ENCODE measurements at regions not wholly inside any gene's neighbourhood (a gene's known extent, or its start where the extent isn't known, plus 50 kb on each side); places are given as distances from the start of the nearest gene placed in this dataset.

DNA sequence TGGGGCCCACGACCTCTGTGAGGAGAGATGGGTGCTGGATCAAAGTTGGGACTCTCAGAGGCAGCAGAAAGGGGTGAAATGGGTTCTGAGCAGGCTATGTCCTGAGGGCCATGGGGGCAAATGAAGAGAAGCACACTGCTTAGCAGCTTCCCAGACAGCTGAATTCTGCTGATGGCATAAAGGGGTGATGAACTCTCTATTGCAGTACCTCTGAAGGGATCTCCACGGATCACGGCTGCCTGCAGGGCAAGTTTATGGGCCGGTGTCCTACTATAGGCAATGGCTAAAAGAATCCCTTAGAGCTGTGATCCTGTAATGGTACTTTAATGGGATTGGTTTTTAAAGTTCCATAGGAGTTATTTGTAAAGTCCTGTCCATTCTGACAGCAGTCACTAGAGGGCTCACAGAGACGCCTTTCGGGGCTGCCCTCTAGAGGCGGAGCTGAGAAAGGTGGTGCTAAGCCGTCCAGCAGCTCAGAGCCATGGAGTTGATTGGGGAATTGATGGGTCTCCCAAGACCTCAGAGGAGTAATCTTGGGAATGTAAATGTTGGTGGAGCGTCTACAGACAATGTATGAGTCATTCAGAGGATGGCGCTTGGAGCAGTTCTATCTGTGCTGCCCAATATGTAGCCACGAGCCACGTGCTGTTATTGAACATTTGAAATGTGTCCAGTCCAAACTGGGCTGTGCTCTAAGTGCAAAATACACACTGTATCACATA is 287.3 kb downstream of the COG6 start:
- Mint-ChIP-seq H3K27ac (no peak overlapping the region), H3K9me3 (peaks cover 9% of the 10 kb centered on the region), H3K4me1 (peaks cover 13% of the 10 kb centered on the region), H3K36me3 (ENCODE audit: low read depth) (no peaks in the 10 kb centered on the region), H3K27me3 (peaks cover 3% of the 10 kb centered on the region), H3K4me3 (no peak overlapping the region)
- intact Hi-C loops (cut with micrococcal nuclease) = loop anchor here (2.0 to 5.0 kb wide), 7 partner anchors 84 to 835 kb away; no protein-coding TSS in a partner anchor
- DNase-seq = peak; percentile 91

DNA sequence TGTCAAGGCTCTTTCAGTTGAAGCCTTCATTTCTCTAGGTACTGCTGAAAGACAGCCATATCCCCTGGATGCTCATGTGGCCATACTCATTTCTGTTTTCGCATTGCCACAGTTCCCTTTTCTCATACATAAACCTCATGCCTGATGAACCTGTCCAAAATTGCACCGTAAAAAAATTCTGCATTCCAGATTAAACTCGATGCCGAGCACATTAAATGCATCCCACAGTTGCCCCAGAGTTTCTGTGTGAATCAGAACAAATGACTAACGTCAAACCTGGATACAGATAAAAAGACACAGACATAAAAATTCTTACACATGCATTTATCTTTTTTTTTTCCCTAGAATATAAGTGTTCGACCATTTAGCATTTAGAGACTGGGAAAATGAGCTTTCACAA is 288.2 kb downstream of the COG6 start:
- Mint-ChIP-seq H3K27ac (no peak overlapping the region), H3K4me3 (no peak overlapping the region), H3K4me1 (peaks cover 15% of the 10 kb centered on the region), H3K9me3 (peaks cover 9% of the 10 kb centered on the region), H3K36me3 (ENCODE audit: low read depth) (no peaks in the 10 kb centered on the region), H3K27me3 (peaks cover 7% of the 10 kb centered on the region)
- intact Hi-C loops (cut with micrococcal nuclease) = loop anchor here (2.0 to 5.0 kb wide), 7 partner anchors 83 to 834 kb away; no protein-coding TSS in a partner anchor
- no peak for DNase-seq

DNA sequence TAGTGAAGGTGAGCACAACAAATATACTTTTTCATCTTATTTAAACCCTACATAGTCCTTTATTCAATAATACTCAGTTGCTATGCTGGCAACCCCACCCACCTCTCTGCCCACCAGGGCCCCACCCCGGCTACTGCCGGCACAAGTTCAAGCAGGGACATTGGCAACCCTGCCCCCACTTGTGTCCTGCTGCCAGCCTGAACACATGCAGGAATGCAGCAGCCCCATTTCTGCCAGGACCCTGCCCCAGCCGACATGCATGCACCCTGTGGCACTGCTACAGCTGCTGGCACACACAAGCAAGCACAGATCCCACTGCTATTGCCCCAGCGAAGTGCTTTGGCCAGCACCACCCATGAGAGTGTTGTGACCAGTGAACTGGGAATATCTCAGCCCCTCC is 289.8 kb downstream of the COG6 start:
- Mint-ChIP-seq H3K27ac (no peak overlapping the region), H3K36me3 (ENCODE audit: low read depth) (no peaks in the 10 kb centered on the region), H3K4me1 (peaks cover 14% of the 10 kb centered on the region), H3K9me3 (peaks cover 9% of the 10 kb centered on the region), H3K4me3 (no peak overlapping the region), H3K27me3 (peaks cover 5% of the 10 kb centered on the region)
- intact Hi-C loops (cut with micrococcal nuclease) = no loop called here
- no peak for DNase-seq

DNA sequence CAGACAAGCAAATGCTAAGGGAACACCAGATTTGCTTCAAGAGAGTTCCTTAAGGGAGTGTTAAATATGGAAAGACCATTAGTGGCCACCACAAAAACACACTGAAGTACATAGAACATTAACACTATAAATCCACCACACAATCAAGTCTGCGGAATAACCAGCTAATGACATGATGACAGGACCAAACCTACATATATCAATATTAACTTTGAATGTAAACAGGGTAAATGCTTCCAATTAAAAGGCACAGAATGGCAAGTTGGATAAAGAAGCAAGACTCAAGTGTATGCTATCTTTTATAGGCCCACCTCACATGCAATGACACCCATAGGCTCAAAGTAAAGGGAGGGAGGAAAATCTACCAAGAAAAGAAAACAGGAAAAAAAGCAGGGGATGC is 291.3 kb downstream of the COG6 start:
- DNase-seq = no peak
- peaks cover 13% of the 10 kb centered on the region for H3K4me1 Mint-ChIP-seq
- H3K4me3 Mint-ChIP-seq = no peak overlapping the region
- H3K9me3 Mint-ChIP-seq = peaks cover 9% of the 10 kb centered on the region
- peaks cover 5% of the 10 kb centered on the region for H3K27me3 Mint-ChIP-seq
- no peaks in the 10 kb centered on the region for H3K36me3 Mint-ChIP-seq (ENCODE audit: low read depth)
- H3K27ac Mint-ChIP-seq = no peak overlapping the region
- intact Hi-C loops (cut with micrococcal nuclease) = no loop called here

DNA sequence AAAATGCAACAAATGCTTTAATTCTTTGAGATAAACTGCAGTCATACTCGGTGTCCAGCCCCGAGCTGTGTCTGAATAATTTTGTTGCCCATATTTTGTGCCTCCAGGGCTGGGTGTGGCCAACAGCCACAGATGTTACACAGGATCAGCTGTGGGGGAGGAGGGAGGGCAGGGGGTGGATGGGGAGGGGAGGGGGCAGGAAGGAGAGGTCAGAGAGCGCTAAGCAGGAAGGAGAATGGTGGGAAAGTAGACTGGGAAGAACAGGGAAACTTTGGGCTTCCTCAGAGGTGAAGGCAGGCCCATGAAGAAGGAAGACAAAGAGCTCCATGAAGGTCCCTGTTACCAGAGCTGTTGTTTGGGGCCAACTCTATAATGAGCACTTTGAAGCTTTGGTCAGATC is 295.8 kb downstream of the COG6 start:
- peaks cover 1% of the 10 kb centered on the region for H3K36me3 Mint-ChIP-seq (ENCODE audit: low read depth)
- peaks cover 19% of the 10 kb centered on the region for H3K4me1 Mint-ChIP-seq
- H3K27ac Mint-ChIP-seq = no peak overlapping the region
- intact Hi-C loops (cut with micrococcal nuclease) = loop anchor here (10.0 kb wide), 1 partner anchor 434 kb away; no protein-coding TSS in a partner anchor
- peaks cover 3% of the 10 kb centered on the region for H3K9me3 Mint-ChIP-seq
- H3K4me3 Mint-ChIP-seq = no peak overlapping the region
- H3K27me3 Mint-ChIP-seq = peaks cover 5% of the 10 kb centered on the region
- DNase-seq = no peak

DNA sequence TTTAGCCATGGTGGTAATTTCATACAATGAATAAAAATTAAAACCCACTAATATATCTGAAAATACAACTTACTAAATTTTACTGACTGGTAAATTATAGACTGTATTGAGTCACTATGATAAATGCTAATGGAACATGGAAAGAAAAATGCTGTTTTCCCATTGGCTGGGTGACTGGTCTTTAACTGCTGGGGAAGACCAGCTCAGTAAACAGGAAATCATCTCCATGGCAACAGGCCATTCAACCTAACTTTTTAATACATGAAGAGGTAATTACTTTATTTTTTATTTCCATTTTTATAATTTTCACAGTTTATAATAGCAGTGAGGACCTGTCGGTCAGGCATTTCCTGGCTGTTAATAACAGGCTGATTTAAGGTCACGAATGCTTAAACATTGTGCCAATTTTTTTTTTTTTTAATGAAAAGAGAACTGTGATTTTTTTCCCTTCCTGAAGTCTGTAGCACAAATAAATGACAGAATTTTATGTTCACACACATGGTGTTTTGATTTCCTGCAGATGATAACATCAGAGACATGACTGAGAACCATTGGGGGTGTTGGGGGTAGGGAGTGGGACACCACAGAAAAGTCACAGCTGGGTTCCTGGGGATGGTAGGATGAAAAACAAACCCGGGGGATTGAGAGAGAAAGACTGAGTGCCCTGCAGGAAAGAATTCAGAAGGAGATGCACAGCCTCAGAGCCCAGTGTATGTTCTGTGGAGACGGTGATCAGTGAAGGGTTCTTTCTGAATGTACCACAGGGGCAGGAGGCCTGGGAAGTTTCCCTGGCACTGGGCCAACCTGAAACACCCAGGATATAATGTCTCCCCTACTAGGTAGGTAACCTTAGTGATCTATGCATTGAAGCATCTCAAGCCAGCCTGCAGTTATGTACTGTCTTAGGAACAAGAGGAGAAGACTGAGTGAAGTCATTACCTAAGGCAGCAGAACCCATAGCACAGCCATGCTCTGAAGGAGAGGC is 297.1 kb downstream of the COG6 start:
- intact Hi-C loops (cut with micrococcal nuclease) = loop anchor here (10.0 kb wide), 1 partner anchor 432 kb away; no protein-coding TSS in a partner anchor
- peak overlapping the region; percentile 54 for H3K27ac Mint-ChIP-seq

DNA sequence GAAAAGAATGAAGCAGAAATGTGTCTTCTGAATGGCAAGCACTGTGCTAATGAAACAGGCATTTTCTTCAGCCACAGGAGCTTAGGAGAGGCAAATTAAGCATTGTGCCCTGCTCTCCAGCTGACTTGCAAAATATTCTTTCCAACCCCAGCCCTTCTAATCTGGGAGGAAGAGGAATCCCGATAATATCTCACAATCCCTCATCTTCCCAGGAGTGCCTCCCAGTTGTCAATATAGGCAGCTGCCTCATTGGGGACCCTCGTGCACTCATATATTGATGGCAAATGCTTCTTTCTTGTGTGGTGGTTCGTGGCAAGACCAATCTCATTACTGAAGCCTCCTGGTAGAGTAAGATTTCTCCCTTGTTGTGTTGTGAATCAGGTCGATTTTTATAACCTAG is 299.0 kb downstream of the COG6 start:
- intact Hi-C loops (cut with micrococcal nuclease) = loop anchor here (10.0 kb wide), 1 partner anchor 430 kb away; no protein-coding TSS in a partner anchor
- Mint-ChIP-seq H3K4me1 (peaks cover 37% of the 10 kb centered on the region), H3K9me3 (no peaks in the 10 kb centered on the region), H3K27ac (no peak overlapping the region), H3K36me3 (ENCODE audit: low read depth) (peaks cover 1% of the 10 kb centered on the region), H3K4me3 (no peak overlapping the region), H3K27me3 (no peaks in the 10 kb centered on the region)
- DNase-seq = no peak

More for the DNA sequence above, 297.1 kb downstream of the COG6 start:
- H3K9me3 Mint-ChIP-seq = no peaks in the 10 kb centered on the region
- H3K36me3 Mint-ChIP-seq (ENCODE audit: low read depth) = peaks cover 1% of the 10 kb centered on the region
- peaks cover 5% of the 10 kb centered on the region for H3K27me3 Mint-ChIP-seq
- H3K4me1 Mint-ChIP-seq = peaks cover 30% of the 10 kb centered on the region
- no peak for DNase-seq
- no peak overlapping the region for H3K4me3 Mint-ChIP-seq

DNA sequence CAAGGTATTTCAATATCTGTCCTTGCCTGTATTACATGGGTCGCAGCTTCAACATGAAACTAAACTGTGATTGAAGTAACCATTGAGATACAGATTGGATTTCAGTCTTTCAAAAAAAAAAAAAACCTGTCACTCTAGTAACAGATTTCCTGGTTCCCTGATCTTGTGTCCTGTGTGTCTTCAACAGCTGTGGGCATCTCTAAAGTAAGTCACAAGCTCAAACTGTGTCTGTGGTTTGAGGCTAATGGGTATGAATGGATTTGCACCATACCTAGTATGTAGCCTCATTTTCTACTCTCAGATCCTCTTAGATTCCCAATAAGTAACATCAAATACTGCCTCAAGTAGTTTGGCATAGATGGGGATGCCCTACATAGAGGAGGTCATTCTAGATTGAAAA is 300.1 kb downstream of the COG6 start:
- no peak overlapping the region for H3K27ac Mint-ChIP-seq
- H3K36me3 Mint-ChIP-seq (ENCODE audit: low read depth) = peaks cover 1% of the 10 kb centered on the region
- DNase-seq = no peak
- intact Hi-C loops (cut with micrococcal nuclease) = loop anchor here (5.0 to 10.0 kb wide), 3 partner anchors 147 to 429 kb away; no protein-coding TSS in a partner anchor
- H3K4me3 Mint-ChIP-seq = no peak overlapping the region
- H3K9me3 Mint-ChIP-seq = no peaks in the 10 kb centered on the region
- no peaks in the 10 kb centered on the region for H3K27me3 Mint-ChIP-seq
- peaks cover 37% of the 10 kb centered on the region for H3K4me1 Mint-ChIP-seq

DNA sequence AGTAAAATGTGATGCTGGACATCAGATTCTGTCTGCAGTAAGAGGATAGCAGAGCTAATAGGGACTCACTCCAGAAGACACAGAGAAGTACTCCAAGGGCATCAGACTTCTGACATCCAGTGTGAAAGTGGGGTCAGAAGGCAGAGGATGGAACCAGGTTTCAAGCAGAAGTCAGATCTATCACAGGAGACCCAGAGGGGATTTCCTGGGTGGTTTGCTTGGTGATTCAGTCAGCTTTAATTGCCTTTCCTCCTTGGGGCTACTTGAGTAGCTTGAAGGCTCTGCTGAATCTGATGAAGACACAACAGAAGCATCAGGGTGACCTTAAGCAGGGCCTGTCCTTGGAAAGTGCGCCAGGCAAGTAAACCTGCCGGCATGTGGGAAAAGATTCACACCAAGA is 300.6 kb downstream of the COG6 start:
- Mint-ChIP-seq H3K4me1 (peaks cover 37% of the 10 kb centered on the region), H3K4me3 (peak overlapping the region; percentile 55), H3K27ac (peak overlapping the region; percentile 83), H3K9me3 (no peaks in the 10 kb centered on the region), H3K27me3 (no peaks in the 10 kb centered on the region), H3K36me3 (ENCODE audit: low read depth) (peaks cover 1% of the 10 kb centered on the region)
- intact Hi-C loops (cut with micrococcal nuclease) = loop anchor here (2.0 to 10.0 kb wide), 4 partner anchors 71 to 429 kb away; no protein-coding TSS in a partner anchor
- DNase-seq = peak; percentile 81

DNA sequence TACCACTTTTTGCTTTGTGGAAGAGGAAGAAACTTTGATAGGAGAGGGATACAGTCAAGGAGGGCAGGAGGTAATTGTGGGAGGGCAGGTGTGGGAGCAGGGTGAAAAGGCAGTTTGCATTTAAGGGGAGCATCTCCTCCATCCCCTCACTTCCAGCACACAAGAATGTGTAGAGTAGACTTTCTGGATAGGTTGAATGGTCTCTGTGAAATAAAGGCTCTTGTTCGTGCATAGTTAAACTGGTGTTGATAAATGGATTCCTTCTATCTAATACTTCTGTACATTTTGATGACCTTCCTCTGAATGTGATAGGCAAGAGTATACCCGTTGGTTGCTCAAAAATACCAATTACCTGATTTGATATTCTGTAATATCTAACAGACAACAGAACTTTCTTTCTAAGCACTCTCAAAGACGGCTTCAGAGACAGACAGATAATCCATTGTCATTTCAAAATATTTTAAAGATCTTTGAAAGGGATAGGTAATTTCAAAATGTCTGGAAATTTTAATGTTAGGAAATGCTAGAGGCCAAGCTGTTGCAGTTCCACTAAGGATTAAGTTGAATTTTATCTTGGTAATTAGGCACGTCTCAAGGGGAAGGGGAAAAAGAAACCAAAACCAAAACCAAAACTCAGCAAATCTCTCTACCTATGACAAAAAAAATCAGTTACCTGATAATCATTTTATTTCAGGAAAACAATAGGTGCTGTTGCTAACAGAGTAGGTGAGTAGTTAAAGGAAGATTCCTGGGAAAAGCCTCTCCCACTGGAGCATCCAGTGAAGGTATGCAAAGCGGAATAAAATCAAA is 302.6 kb downstream of the COG6 start:
- intact Hi-C loops (cut with micrococcal nuclease) = loop anchor here (2.0 to 10.0 kb wide), 4 partner anchors 69 to 427 kb away; no protein-coding TSS in a partner anchor
- Mint-ChIP-seq H3K27ac (peak overlapping the region; percentile 51), H3K27me3 (no peaks in the 10 kb centered on the region)

DNA sequence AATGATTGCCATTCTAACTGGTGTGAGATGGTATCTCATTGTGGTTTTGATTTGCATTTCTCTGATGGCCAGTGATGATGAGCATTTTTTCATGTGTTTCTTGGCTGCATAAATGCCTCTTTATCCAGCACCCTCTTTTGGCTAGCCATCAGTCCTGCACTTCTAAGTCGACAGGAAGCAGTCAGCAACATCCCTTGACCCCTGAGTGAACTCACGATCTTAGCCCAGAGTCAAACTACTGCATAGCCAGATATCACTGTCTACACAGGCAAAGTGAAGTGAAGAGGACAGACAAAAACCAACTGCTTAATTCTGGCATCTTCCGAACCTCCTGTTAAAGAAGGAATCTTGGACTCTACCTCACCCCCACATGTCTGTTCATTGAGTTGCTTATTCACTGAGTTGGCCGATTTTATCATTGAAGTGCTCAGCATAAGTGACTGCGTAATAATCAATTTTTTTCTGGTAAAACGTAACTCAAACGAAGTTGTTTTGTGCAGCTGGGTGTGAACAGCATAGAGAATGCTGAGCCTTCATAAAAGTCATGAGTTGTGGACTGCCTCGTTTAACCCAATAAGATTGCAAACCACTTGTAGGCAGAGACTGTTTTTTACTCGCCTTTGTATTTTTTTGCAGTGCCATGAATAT is 304.2 kb downstream of the COG6 start:
- Mint-ChIP-seq H3K36me3 (ENCODE audit: low read depth) (peaks cover 1% of the 10 kb centered on the region), H3K4me3 (no peak overlapping the region), H3K27ac (no peak overlapping the region), H3K4me1 (peaks cover 30% of the 10 kb centered on the region), H3K9me3 (no peaks in the 10 kb centered on the region), H3K27me3 (no peaks in the 10 kb centered on the region)
- intact Hi-C loops (cut with micrococcal nuclease) = loop anchor here (5.0 to 10.0 kb wide), 3 partner anchors 143 to 425 kb away; no protein-coding TSS in a partner anchor
- DNase-seq = no peak

More for the DNA sequence above, 302.6 kb downstream of the COG6 start:
- DNase-seq = no peak
- Mint-ChIP-seq H3K4me1 (peaks cover 31% of the 10 kb centered on the region), H3K4me3 (peak overlapping the region; percentile 66), H3K36me3 (ENCODE audit: low read depth) (peaks cover 1% of the 10 kb centered on the region), H3K9me3 (no peaks in the 10 kb centered on the region)

DNA sequence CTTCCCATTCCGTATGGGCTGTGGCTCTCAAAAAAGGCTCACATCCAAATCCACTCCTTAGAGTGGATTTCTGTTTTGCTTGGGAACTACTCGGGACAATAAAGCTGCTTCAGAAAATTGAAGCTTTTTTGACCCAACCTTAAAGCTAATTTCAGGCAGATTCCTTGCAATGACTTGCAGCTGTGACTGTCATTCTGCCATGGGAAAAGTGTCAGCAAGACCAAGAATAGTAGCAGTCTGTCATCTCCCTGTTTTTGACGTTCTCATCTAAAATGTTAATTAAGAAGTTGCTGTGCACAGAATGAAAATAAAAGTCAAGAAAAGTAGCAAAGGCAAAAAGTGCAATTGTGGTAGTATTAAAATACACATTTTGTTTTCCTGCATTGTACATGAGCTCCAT is 304.7 kb downstream of the COG6 start:
- DNase-seq = no peak
- peaks cover 1% of the 10 kb centered on the region for H3K36me3 Mint-ChIP-seq (ENCODE audit: low read depth)
- no peak overlapping the region for H3K27ac Mint-ChIP-seq
- no peaks in the 10 kb centered on the region for H3K9me3 Mint-ChIP-seq
- H3K27me3 Mint-ChIP-seq = no peaks in the 10 kb centered on the region
- no peak overlapping the region for H3K4me3 Mint-ChIP-seq
- H3K4me1 Mint-ChIP-seq = peaks cover 30% of the 10 kb centered on the region
- intact Hi-C loops (cut with micrococcal nuclease) = no loop called here

DNA sequence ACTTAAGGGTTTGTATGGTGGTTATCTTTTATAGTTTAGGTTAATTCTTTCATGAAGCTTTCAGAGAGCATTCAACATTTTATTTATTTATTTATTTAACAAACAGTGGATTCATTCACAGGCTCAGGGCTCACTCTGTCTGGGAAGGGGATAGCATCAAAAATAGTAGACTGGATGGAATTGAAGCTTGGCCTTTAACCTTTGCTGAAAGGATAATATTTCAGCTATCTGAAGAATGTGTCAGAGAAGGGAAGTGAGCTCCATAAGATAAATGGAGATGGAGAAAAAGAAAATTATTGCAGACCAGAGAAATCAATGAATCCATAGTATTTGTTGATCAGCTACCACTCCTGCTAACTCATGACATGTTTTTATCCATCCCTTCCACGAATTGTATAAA is 305.6 kb downstream of the COG6 start:
- H3K27me3 Mint-ChIP-seq = no peaks in the 10 kb centered on the region
- H3K27ac Mint-ChIP-seq = no peak overlapping the region
- H3K4me1 Mint-ChIP-seq = peaks cover 24% of the 10 kb centered on the region
- peaks cover 1% of the 10 kb centered on the region for H3K36me3 Mint-ChIP-seq (ENCODE audit: low read depth)
- intact Hi-C loops (cut with micrococcal nuclease) = no loop called here
- no peak for DNase-seq
- H3K4me3 Mint-ChIP-seq = no peak overlapping the region
- no peaks in the 10 kb centered on the region for H3K9me3 Mint-ChIP-seq

Measured in activated CD4-positive, alpha-beta T cell treated with anti-CD3 and anti-CD28 coated beads, Interleukin-2, amount 10 ng/mL, durations not matched to agents 24 days and 14 days (primary cell).